Nephron (organoid): ENCODE measurements at regions not wholly inside any gene's neighbourhood (a gene's known extent, or its start where the extent isn't known, plus 50 kb on each side); places are given as distances from the start of the nearest gene placed in this dataset.

Experiments used
- H3K27ac Mint-ChIP-seq, 3 experiments: 2 replicates each; pipeline ENCODE4 v1.8.0; 2020; ENCODE audit warnings: mixed read lengths in 3 of 3, mild to moderate bottlenecking in 2 of 3, moderate library complexity in 1 of 3
- H3K27me3 Mint-ChIP-seq: 2 replicates; pipeline ENCODE4 v1.8.0; 2021; ENCODE audit warnings: low read depth, mild to moderate bottlenecking, moderate library complexity, mixed read lengths
- H3K36me3 Mint-ChIP-seq: 2 replicates; pipeline ENCODE4 v1.8.0; 2020; ENCODE audit warnings: low read depth, mixed read lengths
- H3K4me1 Mint-ChIP-seq: 2 replicates; pipeline ENCODE4 v1.8.0; 2020; ENCODE audit warnings: mixed read lengths
- H3K4me3 Mint-ChIP-seq, 3 experiments: 2 replicates each; pipeline ENCODE4 v1.8.0; 2020; ENCODE audit warnings: mild to moderate bottlenecking in 3 of 3, mixed read lengths in 3 of 3, moderate library complexity in 2 of 3
- H3K9me3 Mint-ChIP-seq: 2 replicates; pipeline ENCODE4 v1.8.0; 2020; ENCODE audit warnings: mixed read lengths
- TF ChIP-seq, protein P1 (sequence below), 3 experiments: fragments of 200-600 bp; sonication (generic); IDR thresholded peaks; one replicate each; pipeline ENCODE4 v1.5.0; 2021; ENCODE audit warnings: antibody characterized with exemption in 3 of 3; ENCODE audit not compliant: unreplicated experiment in 3 of 3

- no peak overlapping the region for H3K27ac Mint-ChIP-seq
- peaks cover 6% of the 10 kb centered on the region for H3K4me1 Mint-ChIP-seq
- no peak overlapping the region for H3K4me3 Mint-ChIP-seq
- H3K27me3 Mint-ChIP-seq, result peaks cover 13% of the 10 kb centered on the region
- H3K36me3 Mint-ChIP-seq, result no peaks in the 10 kb centered on the region
- TF ChIP-seq, protein P1, sequence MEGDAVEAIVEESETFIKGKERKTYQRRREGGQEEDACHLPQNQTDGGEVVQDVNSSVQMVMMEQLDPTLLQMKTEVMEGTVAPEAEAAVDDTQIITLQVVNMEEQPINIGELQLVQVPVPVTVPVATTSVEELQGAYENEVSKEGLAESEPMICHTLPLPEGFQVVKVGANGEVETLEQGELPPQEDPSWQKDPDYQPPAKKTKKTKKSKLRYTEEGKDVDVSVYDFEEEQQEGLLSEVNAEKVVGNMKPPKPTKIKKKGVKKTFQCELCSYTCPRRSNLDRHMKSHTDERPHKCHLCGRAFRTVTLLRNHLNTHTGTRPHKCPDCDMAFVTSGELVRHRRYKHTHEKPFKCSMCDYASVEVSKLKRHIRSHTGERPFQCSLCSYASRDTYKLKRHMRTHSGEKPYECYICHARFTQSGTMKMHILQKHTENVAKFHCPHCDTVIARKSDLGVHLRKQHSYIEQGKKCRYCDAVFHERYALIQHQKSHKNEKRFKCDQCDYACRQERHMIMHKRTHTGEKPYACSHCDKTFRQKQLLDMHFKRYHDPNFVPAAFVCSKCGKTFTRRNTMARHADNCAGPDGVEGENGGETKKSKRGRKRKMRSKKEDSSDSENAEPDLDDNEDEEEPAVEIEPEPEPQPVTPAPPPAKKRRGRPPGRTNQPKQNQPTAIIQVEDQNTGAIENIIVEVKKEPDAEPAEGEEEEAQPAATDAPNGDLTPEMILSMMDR (IDR thresholded peaks at IDR 0.05; ENCODE audit: unreplicated experiment in 3 of 3), result no peak
- H3K9me3 Mint-ChIP-seq, result no peaks in the 10 kb centered on the region
Observed at GRCh38 chr13:33752597-33752996, 65.4 kb upstream of the RFC3 start.

- no peak overlapping the region for H3K27ac Mint-ChIP-seq
- H3K9me3 Mint-ChIP-seq, result no peaks in the 10 kb centered on the region
- H3K4me3 Mint-ChIP-seq, result no peak overlapping the region
- TF ChIP-seq, protein P1 (IDR thresholded peaks at IDR 0.05; ENCODE audit: unreplicated experiment in 3 of 3), result no peak
- H3K36me3 Mint-ChIP-seq, result no peaks in the 10 kb centered on the region
- H3K27me3 Mint-ChIP-seq, result peaks cover 10% of the 10 kb centered on the region
- peaks cover 6% of the 10 kb centered on the region for H3K4me1 Mint-ChIP-seq
Observed at GRCh38 chr13:33756929-33757328, 61.0 kb upstream of the RFC3 start.

DNA sequence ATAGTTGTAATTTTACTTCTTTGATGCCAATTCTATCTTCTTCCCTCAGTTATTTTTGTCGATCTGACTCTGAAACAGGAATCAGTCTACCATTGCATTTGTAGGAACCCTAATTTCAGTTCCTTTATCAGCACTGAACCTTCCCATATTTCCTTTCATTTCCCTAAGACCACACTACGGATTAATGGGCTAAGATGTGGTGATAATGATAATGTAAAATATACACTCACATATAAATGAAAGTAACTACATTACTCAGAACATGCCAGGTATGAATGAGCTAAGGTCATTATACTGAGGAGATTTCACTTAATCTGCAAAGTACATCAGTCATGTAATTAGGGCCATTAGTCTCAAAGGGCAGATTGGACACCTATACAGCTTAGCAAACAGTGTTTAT lies 60.2 kb upstream of the RFC3 start:
- TF ChIP-seq, protein P1 (IDR thresholded peaks at IDR 0.05; ENCODE audit: unreplicated experiment in 3 of 3), result no peak
- H3K4me3 Mint-ChIP-seq, result no peak overlapping the region
- no peak overlapping the region for H3K27ac Mint-ChIP-seq
- no peaks in the 10 kb centered on the region for H3K9me3 Mint-ChIP-seq
- no peaks in the 10 kb centered on the region for H3K36me3 Mint-ChIP-seq
- peaks cover 3% of the 10 kb centered on the region for H3K4me1 Mint-ChIP-seq
- peaks cover 7% of the 10 kb centered on the region for H3K27me3 Mint-ChIP-seq

- Mint-ChIP-seq H3K9me3 (no peaks in the 10 kb centered on the region), H3K36me3 (no peaks in the 10 kb centered on the region), H3K4me1 (no peaks in the 10 kb centered on the region), H3K4me3 (no peak overlapping the region), H3K27me3 (peaks cover 5% of the 10 kb centered on the region), H3K27ac (no peak overlapping the region)
- TF ChIP-seq, protein P1 (IDR thresholded peaks at IDR 0.05; ENCODE audit: unreplicated experiment in 3 of 3), result no peak
Observed at GRCh38 chr13:33758113-33758512, 59.8 kb upstream of the RFC3 start.

GRCh38 chr13:33761740-33762139 lies 56.2 kb upstream of the RFC3 start:
- H3K4me3 Mint-ChIP-seq, result no peak overlapping the region
- TF ChIP-seq, protein P1 (IDR thresholded peaks at IDR 0.05; ENCODE audit: unreplicated experiment in 3 of 3), result peak; percentile 15 to 27 (median 20)
- H3K27me3 Mint-ChIP-seq, result peaks cover 5% of the 10 kb centered on the region
- H3K4me1 Mint-ChIP-seq, result no peaks in the 10 kb centered on the region
- no peaks in the 10 kb centered on the region for H3K36me3 Mint-ChIP-seq
- no peaks in the 10 kb centered on the region for H3K9me3 Mint-ChIP-seq
- peak overlapping the region; percentile 57 to 91 (median 87) for H3K27ac Mint-ChIP-seq

DNA sequence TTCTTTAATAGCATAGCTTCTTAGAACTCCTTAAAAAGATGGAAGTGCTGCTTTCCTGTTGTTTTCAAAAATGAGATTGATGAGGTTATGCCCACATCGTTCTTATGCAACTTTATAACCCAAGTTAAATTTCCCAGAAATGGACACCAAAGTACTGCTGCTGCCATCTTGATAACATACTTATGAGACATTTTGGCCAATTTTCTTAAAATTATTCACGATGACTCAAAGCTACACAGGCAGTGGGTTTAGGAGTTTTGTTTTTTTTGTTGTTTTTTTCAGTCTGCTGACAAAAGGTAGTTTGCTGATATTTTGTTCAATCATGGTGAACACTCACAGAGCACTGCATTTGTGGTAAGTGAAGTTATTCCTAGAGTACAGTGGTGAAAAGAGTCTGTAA lies 54.9 kb upstream of the RFC3 start:
- TF ChIP-seq, protein P1 (IDR thresholded peaks at IDR 0.05; ENCODE audit: unreplicated experiment in 3 of 3), result no peak
- Mint-ChIP-seq H3K36me3 (no peaks in the 10 kb centered on the region), H3K4me1 (no peaks in the 10 kb centered on the region), H3K4me3 (no peak overlapping the region), H3K27me3 (peaks cover 5% of the 10 kb centered on the region), H3K9me3 (no peaks in the 10 kb centered on the region), H3K27ac (no peak overlapping the region)
